Nephron (organoid): ENCODE measurements at regions not wholly inside any gene's neighbourhood (a gene's known extent, or its start where the extent isn't known, plus 50 kb on each side); places are given as distances from the start of the nearest gene placed in this dataset.
A peak's percentile ranks its signal among the peaks of the same experiment; 100 is the strongest.
"Not testable (repeated sequence)": the region's sequence is repeated elsewhere in the genome, so short reads cannot be mapped to it uniquely, and the experiment has no call there.

Experiments used
- H3K27ac Mint-ChIP-seq, 3 experiments: 2 replicates each; pipeline ENCODE4 v1.8.0; 2020; ENCODE audit warnings: mixed read lengths in 3 of 3, mild to moderate bottlenecking in 2 of 3, moderate library complexity in 1 of 3
- H3K27me3 Mint-ChIP-seq: 2 replicates; pipeline ENCODE4 v1.8.0; 2021; ENCODE audit warnings: low read depth, mild to moderate bottlenecking, moderate library complexity, mixed read lengths
- H3K36me3 Mint-ChIP-seq: 2 replicates; pipeline ENCODE4 v1.8.0; 2020; ENCODE audit warnings: low read depth, mixed read lengths
- H3K4me1 Mint-ChIP-seq: 2 replicates; pipeline ENCODE4 v1.8.0; 2020; ENCODE audit warnings: mixed read lengths
- H3K4me3 Mint-ChIP-seq, 3 experiments: 2 replicates each; pipeline ENCODE4 v1.8.0; 2020; ENCODE audit warnings: mild to moderate bottlenecking in 3 of 3, mixed read lengths in 3 of 3, moderate library complexity in 2 of 3
- H3K9me3 Mint-ChIP-seq: 2 replicates; pipeline ENCODE4 v1.8.0; 2020; ENCODE audit warnings: mixed read lengths
- TF ChIP-seq, protein P1 (sequence below), 3 experiments: fragments of 200-600 bp; sonication (generic); IDR thresholded peaks; one replicate each; pipeline ENCODE4 v1.5.0; 2021; ENCODE audit warnings: antibody characterized with exemption in 3 of 3; ENCODE audit not compliant: unreplicated experiment in 3 of 3

DNA sequence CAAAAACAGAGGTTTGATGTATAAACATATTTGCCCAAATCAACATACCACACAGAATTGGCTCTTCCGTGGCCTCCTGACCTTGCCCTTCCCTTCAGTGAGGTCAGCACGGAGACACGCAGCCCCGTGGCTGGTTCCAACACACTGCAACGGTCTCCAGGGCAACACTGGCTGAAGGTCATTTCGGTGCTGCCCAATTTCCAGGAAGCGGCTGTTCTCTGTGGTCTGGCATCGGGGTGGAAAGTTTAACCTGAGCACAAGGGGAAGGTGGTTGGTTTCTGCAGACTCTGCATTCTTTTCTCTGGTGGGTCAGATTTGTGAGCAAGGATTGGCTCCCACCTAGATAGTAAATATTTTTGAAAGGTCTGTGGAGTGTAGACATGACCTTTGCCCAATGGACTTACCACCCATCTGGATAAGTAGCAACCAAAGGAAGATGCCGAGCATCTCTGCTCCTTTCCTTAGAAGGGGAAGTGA is 177.6 kb upstream of the PHACTR1 start:
- Mint-ChIP-seq H3K36me3 (no peaks in the 10 kb centered on the region), H3K9me3 (peaks cover 3% of the 10 kb centered on the region)
- TF ChIP-seq, protein P1, sequence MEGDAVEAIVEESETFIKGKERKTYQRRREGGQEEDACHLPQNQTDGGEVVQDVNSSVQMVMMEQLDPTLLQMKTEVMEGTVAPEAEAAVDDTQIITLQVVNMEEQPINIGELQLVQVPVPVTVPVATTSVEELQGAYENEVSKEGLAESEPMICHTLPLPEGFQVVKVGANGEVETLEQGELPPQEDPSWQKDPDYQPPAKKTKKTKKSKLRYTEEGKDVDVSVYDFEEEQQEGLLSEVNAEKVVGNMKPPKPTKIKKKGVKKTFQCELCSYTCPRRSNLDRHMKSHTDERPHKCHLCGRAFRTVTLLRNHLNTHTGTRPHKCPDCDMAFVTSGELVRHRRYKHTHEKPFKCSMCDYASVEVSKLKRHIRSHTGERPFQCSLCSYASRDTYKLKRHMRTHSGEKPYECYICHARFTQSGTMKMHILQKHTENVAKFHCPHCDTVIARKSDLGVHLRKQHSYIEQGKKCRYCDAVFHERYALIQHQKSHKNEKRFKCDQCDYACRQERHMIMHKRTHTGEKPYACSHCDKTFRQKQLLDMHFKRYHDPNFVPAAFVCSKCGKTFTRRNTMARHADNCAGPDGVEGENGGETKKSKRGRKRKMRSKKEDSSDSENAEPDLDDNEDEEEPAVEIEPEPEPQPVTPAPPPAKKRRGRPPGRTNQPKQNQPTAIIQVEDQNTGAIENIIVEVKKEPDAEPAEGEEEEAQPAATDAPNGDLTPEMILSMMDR (IDR thresholded peaks at IDR 0.05; ENCODE audit: unreplicated experiment in 3 of 3), result no peak

GRCh38 chr6:12542319-12543115 is 174.1 kb upstream of the PHACTR1 start:
- not testable (repeated sequence) for H3K9me3 Mint-ChIP-seq, H3K27me3 Mint-ChIP-seq, H3K4me1 Mint-ChIP-seq

More for the DNA sequence above, 177.6 kb upstream of the PHACTR1 start:
- Mint-ChIP-seq H3K4me1 (no peaks in the 10 kb centered on the region), H3K27ac (no peak overlapping the region), H3K27me3 (no peaks in the 10 kb centered on the region), H3K4me3 (no peak overlapping the region)

GRCh38 chr6:12543953-12544352 is 172.6 kb upstream of the PHACTR1 start:
- TF ChIP-seq, protein P1 (IDR thresholded peaks at IDR 0.05; ENCODE audit: unreplicated experiment in 3 of 3), result no peak
- H3K4me3 Mint-ChIP-seq, result no peak overlapping the region
- H3K27me3 Mint-ChIP-seq, result no peaks in the 10 kb centered on the region
- no peaks in the 10 kb centered on the region for H3K36me3 Mint-ChIP-seq
- H3K4me1 Mint-ChIP-seq, result no peaks in the 10 kb centered on the region
- H3K27ac Mint-ChIP-seq, result peak overlapping the region; percentile 35 to 89 (median 72)
- H3K9me3 Mint-ChIP-seq, result peaks cover 10% of the 10 kb centered on the region

More at GRCh38 chr6:12542319-12543115, 174.1 kb upstream of the PHACTR1 start:
- not testable (repeated sequence) for H3K4me3 Mint-ChIP-seq, H3K27ac Mint-ChIP-seq, H3K36me3 Mint-ChIP-seq

DNA sequence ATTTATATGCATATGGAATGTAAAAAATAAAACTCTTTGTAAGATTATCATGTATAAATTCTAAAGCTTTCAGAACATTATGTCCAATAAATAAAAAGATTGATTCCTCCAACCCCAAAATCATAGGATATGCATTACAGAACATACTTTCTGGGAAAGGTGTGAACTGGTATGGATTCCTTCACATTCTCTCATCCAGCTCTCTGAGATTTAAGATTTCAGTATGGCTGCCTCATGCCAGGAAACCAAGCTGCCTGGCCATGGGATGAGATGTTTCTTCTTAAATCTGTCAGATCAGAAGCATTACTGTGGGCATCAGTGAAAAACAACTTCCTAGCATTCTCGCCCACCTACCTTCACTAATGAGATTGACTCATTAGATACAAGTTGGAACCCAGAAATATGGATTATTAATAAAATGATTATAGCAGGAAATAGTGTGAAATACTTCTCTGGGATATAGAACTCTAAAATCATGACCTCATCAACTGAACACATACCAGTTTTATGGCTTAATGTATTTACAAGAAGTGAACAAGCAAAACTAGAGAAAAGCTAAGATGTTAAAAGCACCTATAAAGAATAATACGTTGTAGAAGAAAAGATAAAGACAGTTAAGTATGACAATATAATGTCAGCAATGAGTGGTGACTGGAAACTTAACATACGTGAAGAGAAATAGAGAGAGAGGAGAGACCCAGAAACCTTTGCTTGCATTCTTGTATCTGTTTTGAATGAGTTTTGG is 171.6 kb upstream of the PHACTR1 start:
- TF ChIP-seq, protein P1 (IDR thresholded peaks at IDR 0.05; ENCODE audit: unreplicated experiment in 3 of 3), result no peak
- Mint-ChIP-seq H3K9me3 (peaks cover 12% of the 10 kb centered on the region), H3K36me3 (no peaks in the 10 kb centered on the region), H3K4me3 (no peak overlapping the region), H3K27me3 (no peaks in the 10 kb centered on the region), H3K27ac (peak overlapping the region in 1 of 3 experiments; percentile 72), H3K4me1 (no peaks in the 10 kb centered on the region)

DNA sequence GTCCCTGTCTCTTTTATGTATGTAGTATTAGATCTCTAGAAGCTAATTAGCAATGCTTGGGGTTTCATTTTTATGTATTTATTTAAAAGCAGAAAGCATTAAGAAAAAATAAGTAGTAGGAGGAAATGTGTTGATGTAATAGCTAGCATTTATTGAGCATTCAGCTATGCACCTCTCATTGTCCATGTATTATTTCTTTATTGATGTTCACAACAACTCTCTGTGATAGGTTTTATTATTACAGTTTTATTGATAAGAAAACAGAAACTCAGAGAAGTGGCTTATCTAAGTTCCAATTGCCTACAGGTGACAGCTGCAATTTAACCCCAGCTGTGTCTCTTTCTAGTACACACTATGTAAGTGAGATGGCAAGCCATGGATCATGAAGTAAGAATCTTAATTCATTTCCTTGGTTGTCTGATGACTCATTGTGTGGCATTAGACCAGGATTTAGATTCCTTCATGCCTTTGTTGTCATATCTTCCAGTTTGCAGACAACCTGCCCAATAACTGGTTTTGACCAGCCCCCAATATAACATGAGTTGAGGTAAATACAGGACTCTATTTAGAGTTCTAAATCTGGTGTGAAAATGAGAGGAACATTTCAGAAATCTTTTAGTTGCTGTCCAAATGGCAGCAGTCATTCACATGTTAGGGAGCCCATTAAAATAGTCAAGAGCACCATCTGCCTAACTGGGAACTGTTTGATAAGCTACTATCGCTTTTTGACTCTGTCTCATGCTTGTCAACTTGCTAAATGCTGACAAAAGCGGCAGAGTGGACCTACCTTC is 170.8 kb upstream of the PHACTR1 start:
- Mint-ChIP-seq H3K9me3 (peaks cover 12% of the 10 kb centered on the region), H3K27me3 (no peaks in the 10 kb centered on the region), H3K4me3 (no peak overlapping the region), H3K27ac (no peak overlapping the region), H3K4me1 (no peaks in the 10 kb centered on the region), H3K36me3 (no peaks in the 10 kb centered on the region)
- TF ChIP-seq, protein P1 (IDR thresholded peaks at IDR 0.05; ENCODE audit: unreplicated experiment in 3 of 3), result no peak
